ENCODE measurements at regions not wholly inside any gene's neighbourhood (a gene's known extent, or its start where the extent isn't known, plus 50 kb on each side); places are given as distances from the start of the nearest gene placed in this dataset.

- TF ChIP-seq CTCF (IDR thresholded peaks at IDR 0.05) (no peak), POLR2A (IDR thresholded peaks at IDR 0.05) (no peak)
These were observed 199.5 kb upstream of the HS3ST1 start for GRCh38 chr4:11628093-11628725.
